ENCODE measurements at regions not wholly inside any gene's neighbourhood (a gene's known extent, or its start where the extent isn't known, plus 50 kb on each side); places are given as distances from the start of the nearest gene placed in this dataset.
A peak's percentile ranks its signal among the peaks of the same experiment; 100 is the strongest.

- H3K4me1 Mint-ChIP-seq (ENCODE audit: low read depth) = no peaks in the 10 kb centered on the region
- DNase-seq (peak in 1 of 2 donors; percentile 6), ATAC-seq (replicated peaks in 1 of 2) (peak in 1 of 2 donors; percentile 36)
- H3K9me3 Mint-ChIP-seq = peaks cover 0 to 3% of the 10 kb centered on the region in 2 donors
- H3K27me3 Mint-ChIP-seq (ENCODE audit: low read depth) = peaks cover 48% of the 10 kb centered on the region
- H3K36me3 Mint-ChIP-seq (ENCODE audit: insufficient read depth in 2 of 2) = no peaks in the 10 kb centered on the region
- no peak overlapping the region for H3K4me3 Mint-ChIP-seq
- H3K27ac Mint-ChIP-seq = no peak overlapping the region
Measured at GRCh38 chr22:22408731-22409696, 99.5 kb downstream of the ZNF280B start.

- ATAC-seq (replicated peaks in 1 of 2) = no peak
- no peak overlapping the region for H3K27ac Mint-ChIP-seq
- peaks cover 50% of the 10 kb centered on the region for H3K27me3 Mint-ChIP-seq (ENCODE audit: low read depth)
Measured at GRCh38 chr22:22410121-22410520, 98.4 kb downstream of the ZNF280B start.

GRCh38 chr22:22410677-22411076, 97.9 kb downstream of the ZNF280B start:
- DNase-seq (no peak), ATAC-seq (replicated peaks in 1 of 2) (no peak)
- Mint-ChIP-seq H3K4me1 (ENCODE audit: low read depth) (no peaks in the 10 kb centered on the region), H3K4me3 (no peak overlapping the region), H3K27me3 (ENCODE audit: low read depth) (peaks cover 50% of the 10 kb centered on the region), H3K27ac (no peak overlapping the region), H3K9me3 (peaks cover 0 to 3% of the 10 kb centered on the region in 2 donors), H3K36me3 (ENCODE audit: insufficient read depth in 2 of 2) (no peaks in the 10 kb centered on the region)

More at GRCh38 chr22:22410121-22410520, 98.4 kb downstream of the ZNF280B start:
- Mint-ChIP-seq H3K4me1 (ENCODE audit: low read depth) (no peaks in the 10 kb centered on the region), H3K4me3 (no peak overlapping the region), H3K36me3 (ENCODE audit: insufficient read depth in 2 of 2) (no peaks in the 10 kb centered on the region), H3K9me3 (peaks cover 0 to 3% of the 10 kb centered on the region in 2 donors)
- DNase-seq = no peak

- no peak overlapping the region for H3K27ac Mint-ChIP-seq
- H3K4me3 Mint-ChIP-seq = no peak overlapping the region
Measured at GRCh38 chr22:22414266-22414665, 94.3 kb downstream of the ZNF280B start.

DNA sequence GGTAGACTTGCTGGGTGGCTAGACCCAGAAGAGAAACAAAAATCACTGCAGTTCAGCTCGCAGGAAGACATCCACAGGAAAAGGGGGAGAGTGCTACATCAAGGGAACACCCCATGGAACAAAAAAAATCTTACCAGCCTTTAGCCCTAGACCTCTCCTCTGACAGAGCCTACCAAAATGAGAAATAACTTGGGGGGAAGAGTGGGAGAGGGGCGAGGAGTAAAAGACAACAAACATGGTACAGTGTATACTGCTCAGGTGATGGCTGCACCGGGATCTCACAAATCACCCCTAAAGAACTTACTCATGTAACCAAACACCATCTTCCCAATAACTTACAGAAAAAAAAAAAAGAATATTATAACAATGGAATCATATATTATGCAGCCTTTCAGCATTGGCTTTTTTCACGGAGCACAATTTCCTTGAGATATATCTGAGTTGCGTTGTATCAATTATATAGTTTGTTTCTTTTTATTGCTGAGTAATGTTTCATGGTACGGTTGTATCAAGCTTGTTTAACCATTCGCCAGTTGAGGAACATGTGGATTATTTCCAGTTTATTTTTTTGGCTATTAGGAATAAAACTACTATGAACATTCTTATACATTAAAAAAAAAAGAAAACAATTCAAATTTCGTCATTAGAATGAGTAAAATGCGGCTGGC, 90.9 kb downstream of the ZNF280B start:
- no peak for ATAC-seq (replicated peaks in 1 of 2)
- H3K27me3 Mint-ChIP-seq (ENCODE audit: low read depth) = peaks cover 51% of the 10 kb centered on the region
- H3K9me3 Mint-ChIP-seq = no peaks in the 10 kb centered on the region
- no peak for DNase-seq
- no peaks in the 10 kb centered on the region for H3K4me1 Mint-ChIP-seq (ENCODE audit: low read depth)
- no peaks in the 10 kb centered on the region for H3K36me3 Mint-ChIP-seq (ENCODE audit: insufficient read depth in 2 of 2)
- no peak overlapping the region for H3K4me3 Mint-ChIP-seq
- no peak overlapping the region for H3K27ac Mint-ChIP-seq

More at GRCh38 chr22:22414266-22414665, 94.3 kb downstream of the ZNF280B start:
- peaks cover 56% of the 10 kb centered on the region for H3K27me3 Mint-ChIP-seq (ENCODE audit: low read depth)
- no peaks in the 10 kb centered on the region for H3K4me1 Mint-ChIP-seq (ENCODE audit: low read depth)
- ATAC-seq (replicated peaks in 1 of 2) (no peak), DNase-seq (no peak)
- peaks cover 0 to 3% of the 10 kb centered on the region in 2 donors for H3K9me3 Mint-ChIP-seq
- no peaks in the 10 kb centered on the region for H3K36me3 Mint-ChIP-seq (ENCODE audit: insufficient read depth in 2 of 2)

- DNase-seq = no peak
Measured at GRCh38 chr22:22418163-22418549, 90.4 kb downstream of the ZNF280B start.

GRCh38 chr22:22418957-22419356, 89.6 kb downstream of the ZNF280B start:
- no peak for ATAC-seq (replicated peaks in 1 of 2)
- H3K36me3 Mint-ChIP-seq (ENCODE audit: insufficient read depth in 2 of 2) = no peaks in the 10 kb centered on the region
- peaks cover 38% of the 10 kb centered on the region for H3K27me3 Mint-ChIP-seq (ENCODE audit: low read depth)

More at GRCh38 chr22:22418163-22418549, 90.4 kb downstream of the ZNF280B start:
- no peak for ATAC-seq (replicated peaks in 1 of 2)
- peaks cover 46% of the 10 kb centered on the region for H3K27me3 Mint-ChIP-seq (ENCODE audit: low read depth)
- H3K27ac Mint-ChIP-seq = no peak overlapping the region
- no peaks in the 10 kb centered on the region for H3K4me1 Mint-ChIP-seq (ENCODE audit: low read depth)
- H3K36me3 Mint-ChIP-seq (ENCODE audit: insufficient read depth in 2 of 2) = no peaks in the 10 kb centered on the region
- H3K9me3 Mint-ChIP-seq = no peaks in the 10 kb centered on the region
- H3K4me3 Mint-ChIP-seq = no peak overlapping the region

DNA sequence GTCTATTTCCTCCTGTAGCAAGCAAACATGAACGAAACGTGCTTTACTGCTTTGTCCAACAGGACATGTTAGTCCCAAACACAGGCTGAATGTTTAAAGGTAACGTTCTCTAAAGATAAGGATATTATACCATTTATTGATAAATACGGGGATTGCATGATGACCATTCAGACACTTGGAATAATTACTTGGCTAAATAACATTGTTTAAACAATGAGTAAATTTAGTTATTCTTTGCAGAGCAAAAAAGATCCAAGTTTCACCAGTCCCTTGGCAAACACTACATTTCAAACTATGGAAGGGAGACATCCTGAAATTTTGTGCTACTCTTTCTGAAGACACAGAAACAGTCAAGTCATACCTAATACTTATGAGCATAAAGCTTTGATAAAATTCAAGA, 88.0 kb downstream of the ZNF280B start:
- no peaks in the 10 kb centered on the region for H3K36me3 Mint-ChIP-seq (ENCODE audit: insufficient read depth in 2 of 2)
- DNase-seq = no peak
- H3K4me3 Mint-ChIP-seq = no peak overlapping the region
- H3K9me3 Mint-ChIP-seq = no peaks in the 10 kb centered on the region
- ATAC-seq (replicated peaks in 1 of 2) = no peak
- H3K27ac Mint-ChIP-seq = no peak overlapping the region
- H3K4me1 Mint-ChIP-seq (ENCODE audit: low read depth) = no peaks in the 10 kb centered on the region
- peaks cover 45% of the 10 kb centered on the region for H3K27me3 Mint-ChIP-seq (ENCODE audit: low read depth)

More at GRCh38 chr22:22418957-22419356, 89.6 kb downstream of the ZNF280B start:
- Mint-ChIP-seq H3K9me3 (no peaks in the 10 kb centered on the region), H3K27ac (no peak overlapping the region), H3K4me1 (ENCODE audit: low read depth) (no peaks in the 10 kb centered on the region), H3K4me3 (no peak overlapping the region)
- DNase-seq = no peak

DNA sequence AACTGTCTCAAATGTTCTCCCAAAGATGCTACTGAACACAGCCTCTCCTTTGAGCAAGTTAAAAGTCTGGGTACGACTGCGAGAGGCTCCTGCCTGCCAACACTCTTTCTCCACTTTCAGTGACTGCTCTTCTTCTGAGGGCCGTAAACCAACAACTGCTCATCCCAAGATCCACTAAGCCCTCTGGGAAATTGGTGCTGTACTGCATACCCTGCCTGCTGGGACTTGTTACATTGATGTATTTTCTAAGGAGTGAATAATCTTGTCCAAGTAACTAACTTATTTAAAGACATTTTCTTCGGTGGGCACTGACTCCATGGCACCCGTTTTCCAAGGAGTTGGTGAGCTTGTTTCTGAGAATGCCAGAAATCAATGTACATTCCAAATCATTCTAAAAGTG, 87.2 kb downstream of the ZNF280B start:
- Mint-ChIP-seq H3K4me3 (no peak overlapping the region), H3K9me3 (no peaks in the 10 kb centered on the region), H3K4me1 (ENCODE audit: low read depth) (no peaks in the 10 kb centered on the region), H3K27me3 (ENCODE audit: low read depth) (peaks cover 41% of the 10 kb centered on the region), H3K27ac (no peak overlapping the region), H3K36me3 (ENCODE audit: insufficient read depth in 2 of 2) (no peaks in the 10 kb centered on the region)
- DNase-seq = no peak
- no peak for ATAC-seq (replicated peaks in 1 of 2)

GRCh38 chr22:22422629-22423112, 85.9 kb downstream of the ZNF280B start:
- peak; percentile 72 to 74 for DNase-seq
- Mint-ChIP-seq H3K4me3 (no peak overlapping the region), H3K4me1 (ENCODE audit: low read depth) (no peaks in the 10 kb centered on the region), H3K9me3 (no peaks in the 10 kb centered on the region), H3K27me3 (ENCODE audit: low read depth) (peaks cover 31% of the 10 kb centered on the region), H3K27ac (no peak overlapping the region), H3K36me3 (ENCODE audit: insufficient read depth in 2 of 2) (no peaks in the 10 kb centered on the region)
- ATAC-seq (replicated peaks in 1 of 2) = peak; percentile 81 to 95

DNA sequence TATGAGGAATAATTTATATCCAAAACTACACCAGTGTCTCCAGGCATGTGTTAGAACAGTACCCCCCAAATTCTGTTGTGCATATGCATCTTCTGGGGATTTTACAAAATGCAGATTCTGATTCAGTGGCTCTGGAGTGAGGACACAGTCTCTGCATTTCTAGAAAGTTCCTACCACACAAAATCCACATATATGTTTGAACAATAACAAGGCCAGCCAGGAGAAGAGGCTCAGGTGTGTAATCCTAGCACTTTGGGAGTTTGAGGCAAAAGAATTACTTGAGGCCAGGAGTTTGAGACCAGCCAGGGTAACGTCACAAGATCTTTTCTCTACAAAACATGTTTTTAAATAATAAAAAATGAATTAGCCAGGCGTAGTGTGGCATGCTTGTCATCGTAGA, 84.9 kb downstream of the ZNF280B start:
- Mint-ChIP-seq H3K4me1 (ENCODE audit: low read depth) (no peaks in the 10 kb centered on the region), H3K27me3 (ENCODE audit: low read depth) (peaks cover 27% of the 10 kb centered on the region), H3K9me3 (no peaks in the 10 kb centered on the region), H3K36me3 (ENCODE audit: insufficient read depth in 2 of 2) (no peaks in the 10 kb centered on the region), H3K4me3 (no peak overlapping the region), H3K27ac (no peak overlapping the region)
- DNase-seq (no peak), ATAC-seq (replicated peaks in 1 of 2) (no peak)

- H3K27ac Mint-ChIP-seq = no peak overlapping the region
Measured at GRCh38 chr22:22424210-22424800, 84.2 kb downstream of the ZNF280B start.

DNA sequence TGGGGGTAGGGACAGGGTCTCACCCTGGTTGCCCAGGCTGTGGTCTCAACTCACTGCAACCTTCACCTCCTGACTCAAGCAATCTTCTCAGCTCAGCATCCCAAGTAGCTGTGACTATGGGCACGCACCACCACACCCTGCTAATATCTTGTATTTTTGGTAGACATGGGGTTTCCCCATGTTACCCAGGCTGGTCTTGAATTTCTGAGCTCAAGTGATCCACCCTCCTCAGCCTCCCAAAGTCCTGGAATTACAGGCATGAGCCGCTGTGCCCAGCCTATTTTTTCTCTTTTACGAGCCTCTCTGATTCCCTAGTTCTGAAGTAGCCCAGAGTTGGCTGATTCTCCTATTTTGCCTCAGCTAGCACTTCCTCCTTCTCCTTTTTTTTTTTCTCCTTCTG, 83.6 kb downstream of the ZNF280B start:
- DNase-seq = no peak
- Mint-ChIP-seq H3K4me1 (ENCODE audit: low read depth) (no peaks in the 10 kb centered on the region), H3K27ac (no peak overlapping the region), H3K9me3 (no peaks in the 10 kb centered on the region), H3K36me3 (ENCODE audit: insufficient read depth in 2 of 2) (no peaks in the 10 kb centered on the region), H3K4me3 (no peak overlapping the region), H3K27me3 (ENCODE audit: low read depth) (peaks cover 23% of the 10 kb centered on the region)
- no peak for ATAC-seq (replicated peaks in 1 of 2)

More at GRCh38 chr22:22424210-22424800, 84.2 kb downstream of the ZNF280B start:
- H3K36me3 Mint-ChIP-seq (ENCODE audit: insufficient read depth in 2 of 2) = no peaks in the 10 kb centered on the region
- no peak for DNase-seq
- no peak overlapping the region for H3K4me3 Mint-ChIP-seq
- no peak for ATAC-seq (replicated peaks in 1 of 2)
- peaks cover 25% of the 10 kb centered on the region for H3K27me3 Mint-ChIP-seq (ENCODE audit: low read depth)
- no peaks in the 10 kb centered on the region for H3K9me3 Mint-ChIP-seq
- no peaks in the 10 kb centered on the region for H3K4me1 Mint-ChIP-seq (ENCODE audit: low read depth)

Data from activated T-cell treated with anti-CD3 and anti-CD28 coated beads, Interleukin-2, amount 50 U/mL, for 72 hours (primary cell).